A549 (cell line): ENCODE measurements at regions not wholly inside any gene's neighbourhood (a gene's known extent, or its start where the extent isn't known, plus 50 kb on each side); places are given as distances from the start of the nearest gene placed in this dataset.

Source experiments
- ATAC-seq, 2 experiments: fragments of 200-7000 bp in 1 of 2; fragments of >200 bp in 1 of 2; cut with Nextera tagmentation in 1 of 2; cut with Tn5 transposase in 1 of 2; 3 replicates each; pipeline versions ENCODE4 v1.8.0 to v1.9.1; 2018 to 2020; ENCODE audit warnings: mild to moderate bottlenecking in 1 of 2, moderate library complexity in 1 of 2
- CTCF ChIA-PET: fragments of 300-600 bp; sonication (Branson Sonifier 250); formaldehyde crosslinking; extraction: SDS; loops from one replicate; lab custom pipeline; 2021; ENCODE audit warnings: antibody characterized with exemption, inconsistent platforms; lab: Yijun Ruan, JAX
- POLR2A ChIA-PET: fragments of 350-600 bp; formaldehyde crosslinking; extraction: SDS; loops from one replicate; lab custom pipeline; 2021; ENCODE audit warnings: antibody characterized with exemption, inconsistent platforms; lab: Yijun Ruan, JAX
- DNase-seq, 2 experiments: peaks; one replicate each; pipeline versions ENCODE4 v3.0.0 to v3.0.0-alpha.2; 2011 to 2016; ENCODE audit warnings: low read depth in 1 of 2, low spot score in 1 of 2
- FAIRE-seq: peaks from 2 replicates; lab custom pipeline; 2011; peaks lifted over from hg19 to GRCh38; lab: Jason Lieb, UNC
- H3K27ac ChIP-seq, 2 experiments: fragments of >200 bp; sonication (Bioruptor Twin); formaldehyde crosslinking; 3 replicates each; pipeline ENCODE4 v1.5.1; 2016 to 2017
- H3K4me1 ChIP-seq: fragments of >200 bp; sonication (Bioruptor Twin); formaldehyde crosslinking; 3 replicates; pipeline ENCODE4 v1.6.1; 2016
- H3K4me2 ChIP-seq: fragments of >200 bp; sonication (Bioruptor Twin); formaldehyde crosslinking; 3 replicates; pipeline ENCODE4 v1.6.1; 2016
- H3K4me3 ChIP-seq: fragments of >200 bp; sonication (Bioruptor Twin); formaldehyde crosslinking; 3 replicates; pipeline ENCODE4 v1.5.1; 2016
- H3K9me3 ChIP-seq: fragments of >200 bp; sonication (Bioruptor Twin); formaldehyde crosslinking; 3 replicates; pipeline ENCODE4 v1.6.1; 2016
- BCL3 ChIP-seq: fragments of >200 bp; sonication (Bioruptor Twin); formaldehyde crosslinking; IDR thresholded peaks from 3 replicates; pipeline ENCODE4 v1.6.1; 2016
- CBX8 ChIP-seq: fragments of 200-600 bp; sonication (generic); IDR thresholded peaks from 2 replicates; pipeline ENCODE4 v1.6.1; 2016
- CHD4 ChIP-seq: fragments of 200-600 bp; sonication (generic); IDR thresholded peaks from 2 replicates; pipeline ENCODE4 v1.6.1; 2016; ENCODE audit warnings: antibody characterized with exemption, mild to moderate bottlenecking, borderline replicate concordance
- CTCF ChIP-seq: fragments of >200 bp; sonication (Bioruptor Twin); formaldehyde crosslinking; IDR thresholded peaks from 3 replicates; pipeline ENCODE4 v1.5.1; 2016
- EHMT2 ChIP-seq: fragments of 200-600 bp; sonication (generic); IDR thresholded peaks from 2 replicates; pipeline ENCODE4 v1.6.1; 2016; ENCODE audit warnings: antibody characterized with exemption, low read depth, mild to moderate bottlenecking, moderate library complexity
- ESRRA ChIP-seq: fragments of 150-350 bp; IDR thresholded peaks from 2 replicates; pipeline ENCODE4 v1.6.1; 2014; ENCODE audit warnings: mild to moderate bottlenecking, low read length, borderline replicate concordance
- FOSB ChIP-seq: fragments of 250-450 bp; sonication (Bioruptor Pico); IDR thresholded peaks from 2 replicates; pipeline ENCODE4 v1.5.0; 2020; ENCODE audit warnings: mild to moderate bottlenecking, moderate library complexity
- HMGXB4 ChIP-seq: fragments of 250-450 bp; sonication (Bioruptor Pico); IDR thresholded peaks from 2 replicates; pipeline ENCODE4 v1.5.0; 2021; ENCODE audit warnings: mild to moderate bottlenecking, moderate library complexity, borderline replicate concordance
- KDM5A ChIP-seq: fragments of 200-600 bp; sonication (generic); IDR thresholded peaks from 2 replicates; pipeline ENCODE4 v1.6.1; 2016; ENCODE audit warnings: antibody characterized with exemption, mild to moderate bottlenecking
- PBX3 ChIP-seq: IDR thresholded peaks from 2 replicates; pipeline ENCODE4 v1.6.1; 2012
- PHF8 ChIP-seq: fragments of 200-600 bp; sonication (generic); IDR thresholded peaks from 2 replicates; pipeline ENCODE4 v1.6.1; 2016; ENCODE audit warnings: low read depth, mild to moderate bottlenecking, antibody characterized with exemption, moderate library complexity, borderline replicate concordance
- RAD21 ChIP-seq, 2 experiments: fragments of >200 bp in 1 of 2; sonication (Bioruptor Twin) in 1 of 2; formaldehyde crosslinking in 1 of 2; IDR thresholded peaks in 1 of 2; conservative IDR thresholded peaks in 1 of 2; 2 replicates in 1 of 2; 3 replicates in 1 of 2; pipeline ENCODE4 v1.6.1; 2012 to 2018; ENCODE audit warnings: inconsistent platforms in 1 of 2
- RFX5 ChIP-seq: fragments of 450-650 bp; IDR thresholded peaks from 2 replicates; pipeline ENCODE4 v1.7.1; 2014; ENCODE audit warnings: antibody characterized with exemption, mild to moderate bottlenecking, moderate library complexity
- RNF2 ChIP-seq: fragments of 200-600 bp; sonication (generic); IDR thresholded peaks from 2 replicates; pipeline ENCODE4 v1.6.1; 2016; ENCODE audit warnings: low read depth, mild to moderate bottlenecking, antibody characterized with exemption, moderate library complexity, borderline replicate concordance
- SMC3 ChIP-seq: fragments of >200 bp; sonication (Bioruptor Twin); formaldehyde crosslinking; IDR thresholded peaks from 3 replicates; pipeline ENCODE4 v1.6.1; 2018; ENCODE audit warnings: inconsistent platforms
- ZC3H11A ChIP-seq: fragments of 450-650 bp; IDR thresholded peaks from 2 replicates; pipeline ENCODE4 v1.6.1; 2014; ENCODE audit warnings: antibody characterized with exemption, mild to moderate bottlenecking
- WGBS: methylation state at CpG from one replicate; pipeline ENCODE4 v1.1.6; 2017; ENCODE audit errors: missing lambda C conversion rate; 5-methylcytosine and 5-hydroxymethylcytosine counted together

GRCh38 chr13:80074143-80074752 is 266.7 kb downstream of the SPRY2 start:
- CTCF ChIA-PET, result no interaction called here
- 84% methylated on average over 13 of the region's 13 CpGs for WGBS
- TF ChIP-seq PBX3 (no peak), EHMT2 (no peak), SMC3 (no peak), KDM5A (no peak)
- TF ChIP-seq, all 56 proteins: peak for 0
- POLR2A ChIA-PET, result no interaction called here
- H3K27ac ChIP-seq, result no peak overlapping the region
- H3K9me3 ChIP-seq, result no peaks in the 10 kb centered on the region
- DNase-seq, result no peak
- no peaks in the 10 kb centered on the region for H3K4me1 ChIP-seq
- FAIRE-seq, result no peak
- no peak overlapping the region for H3K4me2 ChIP-seq
- ATAC-seq, result no peak
- H3K4me3 ChIP-seq, result no peak overlapping the region

- Histone ChIP-seq H3K4me2 (no peak overlapping the region), H3K9me3 (no peaks in the 10 kb centered on the region), H3K27ac (no peak overlapping the region), H3K4me3 (no peak overlapping the region)
- CTCF ChIA-PET, result no interaction called here
- no peak for DNase-seq
- TF ChIP-seq ZC3H11A (no peak), CTCF (no peak), PHF8 (no peak), RNF2 (no peak), CBX8 (no peak), CHD4 (no peak), RFX5 (no peak), ESRRA (no peak), HMGXB4 (CRISPR knock-in tag) (no peak), BCL3 (no peak)
- TF ChIP-seq, all 56 proteins: peak for 0
- FAIRE-seq (no peak), ATAC-seq (no peak)
- no peaks in the 10 kb centered on the region for H3K4me1 ChIP-seq
- POLR2A ChIA-PET, result no interaction called here
Observed at GRCh38 chr13:80072231-80072630, 268.7 kb downstream of the SPRY2 start.

GRCh38 chr13:80070024-80070703 is 270.8 kb downstream of the SPRY2 start:
- no peak for TF ChIP-seq FOSB (CRISPR knock-in tag)
- no peak for TF ChIP-seq RAD21 (conservative IDR thresholded peaks at IDR 0.05 in 1 of 2, IDR thresholded peaks at IDR 0.05 in 1 of 2)
- no peak overlapping the region for H3K4me2 ChIP-seq
- H3K4me1 ChIP-seq, result no peaks in the 10 kb centered on the region
- WGBS, result 72% methylated on average over 11 of the region's 11 CpGs
- H3K27ac ChIP-seq, result no peak overlapping the region
- H3K4me3 ChIP-seq, result no peak overlapping the region
- ChIA-PET CTCF (interaction anchor here (0.7 kb wide), 1 partner anchor 9 kb away, joined by 4 read pairs; no protein-coding TSS in a partner anchor), POLR2A (no interaction called here)
- FAIRE-seq, result no peak
- no peak for ATAC-seq
- DNase-seq, result no peak
- no peaks in the 10 kb centered on the region for H3K9me3 ChIP-seq
